PC-3 (cell line): ENCODE measurements at regions not wholly inside any gene's neighbourhood (a gene's known extent, or its start where the extent isn't known, plus 50 kb on each side); places are given as distances from the start of the nearest gene placed in this dataset.

Experiments used
- EZH2 ChIP-seq: fragments of 300-600 bp; sonication (generic); IDR thresholded peaks from one replicate; pipeline ENCODE4 v1.6.1; 2017; ENCODE audit warnings: antibody characterized with exemption, mild to moderate bottlenecking, low read length; ENCODE audit not compliant: unreplicated experiment
- EZH2phosphoT487 ChIP-seq: fragments of 300-600 bp; sonication (generic); IDR thresholded peaks from 2 replicates; pipeline ENCODE4 v1.6.1; 2018; ENCODE audit warnings: mild to moderate bottlenecking, antibody characterized with exemption, low read length, borderline replicate concordance
- TF ChIP-seq, protein P1 (sequence below): fragments of 300-600 bp; sonication (generic); conservative IDR thresholded peaks from 2 replicates; pipeline ENCODE4 v1.5.1; 2017; ENCODE audit warnings: antibody characterized with exemption, low read depth, mild to moderate bottlenecking, low read length

- TF ChIP-seq, protein P1, sequence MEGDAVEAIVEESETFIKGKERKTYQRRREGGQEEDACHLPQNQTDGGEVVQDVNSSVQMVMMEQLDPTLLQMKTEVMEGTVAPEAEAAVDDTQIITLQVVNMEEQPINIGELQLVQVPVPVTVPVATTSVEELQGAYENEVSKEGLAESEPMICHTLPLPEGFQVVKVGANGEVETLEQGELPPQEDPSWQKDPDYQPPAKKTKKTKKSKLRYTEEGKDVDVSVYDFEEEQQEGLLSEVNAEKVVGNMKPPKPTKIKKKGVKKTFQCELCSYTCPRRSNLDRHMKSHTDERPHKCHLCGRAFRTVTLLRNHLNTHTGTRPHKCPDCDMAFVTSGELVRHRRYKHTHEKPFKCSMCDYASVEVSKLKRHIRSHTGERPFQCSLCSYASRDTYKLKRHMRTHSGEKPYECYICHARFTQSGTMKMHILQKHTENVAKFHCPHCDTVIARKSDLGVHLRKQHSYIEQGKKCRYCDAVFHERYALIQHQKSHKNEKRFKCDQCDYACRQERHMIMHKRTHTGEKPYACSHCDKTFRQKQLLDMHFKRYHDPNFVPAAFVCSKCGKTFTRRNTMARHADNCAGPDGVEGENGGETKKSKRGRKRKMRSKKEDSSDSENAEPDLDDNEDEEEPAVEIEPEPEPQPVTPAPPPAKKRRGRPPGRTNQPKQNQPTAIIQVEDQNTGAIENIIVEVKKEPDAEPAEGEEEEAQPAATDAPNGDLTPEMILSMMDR = no peak
- no peak for TF ChIP-seq EZH2
- no peak for TF ChIP-seq EZH2phosphoT487
Observed at GRCh38 chr3:77945320-77945719, 905.4 kb downstream of the ROBO2 start.
